Activated T-cell treated with anti-CD3 and anti-CD28 coated beads for 48 hours (primary cell): ENCODE measurements at regions not wholly inside any gene's neighbourhood (a gene's known extent, or its start where the extent isn't known, plus 50 kb on each side); places are given as distances from the start of the nearest gene placed in this dataset.
A peak's percentile ranks its signal among the peaks of the same experiment; 100 is the strongest.
"Not testable (repeated sequence)": the region's sequence is repeated elsewhere in the genome, so short reads cannot be mapped to it uniquely, and the experiment has no call there.

ENCODE experiments used
- DNase-seq: peaks from one replicate; pipeline ENCODE4 v3.0.0-alpha.2; 2020; ENCODE audit warnings: low read depth

- not testable (repeated sequence) for DNase-seq
These were observed 553.1 kb downstream of the SLCO4C1 start for GRCh38 chr5:101743000-101743399.

DNA sequence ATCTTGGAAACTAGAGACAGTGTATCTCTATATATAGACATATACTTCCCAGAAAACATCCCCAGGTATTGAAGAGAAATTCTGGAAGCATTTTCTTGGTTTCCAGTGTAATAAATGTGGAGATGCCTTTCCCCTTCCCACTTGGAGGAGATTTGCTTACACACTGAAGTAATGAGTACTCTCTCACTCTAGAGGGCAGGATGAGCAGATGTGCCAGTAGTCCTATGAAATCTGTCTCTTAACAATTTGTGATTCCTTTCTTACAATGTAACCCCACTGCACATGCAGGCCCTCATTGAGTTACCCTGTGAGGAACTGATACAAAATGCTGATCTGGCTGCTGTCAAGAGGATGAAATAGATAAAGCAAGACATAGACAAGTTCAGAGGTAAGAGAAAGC is 567.2 kb downstream of the SLCO4C1 start:
- DNase-seq, result no peak

DNA sequence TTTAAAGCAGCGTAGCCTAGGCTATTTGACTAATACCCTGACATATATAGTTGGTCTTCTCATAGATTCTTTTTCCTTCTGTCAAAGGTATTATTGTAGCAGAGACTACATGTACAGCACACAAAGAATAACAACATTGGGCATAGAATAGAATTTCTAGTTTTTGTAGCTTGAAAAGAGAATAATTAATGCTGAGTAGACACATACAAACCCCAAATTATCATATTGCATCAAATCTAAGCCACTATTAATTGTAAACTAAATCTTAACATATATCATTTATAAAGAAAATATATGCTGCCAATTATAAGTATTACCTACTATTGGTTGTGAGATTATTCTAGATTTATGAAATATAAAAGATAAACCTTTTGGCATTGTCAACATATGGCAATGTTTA is 574.5 kb downstream of the SLCO4C1 start:
- DNase-seq, result no peak

GRCh38 chr5:101720033-101720432 is 576.1 kb downstream of the SLCO4C1 start:
- no peak for DNase-seq

DNA sequence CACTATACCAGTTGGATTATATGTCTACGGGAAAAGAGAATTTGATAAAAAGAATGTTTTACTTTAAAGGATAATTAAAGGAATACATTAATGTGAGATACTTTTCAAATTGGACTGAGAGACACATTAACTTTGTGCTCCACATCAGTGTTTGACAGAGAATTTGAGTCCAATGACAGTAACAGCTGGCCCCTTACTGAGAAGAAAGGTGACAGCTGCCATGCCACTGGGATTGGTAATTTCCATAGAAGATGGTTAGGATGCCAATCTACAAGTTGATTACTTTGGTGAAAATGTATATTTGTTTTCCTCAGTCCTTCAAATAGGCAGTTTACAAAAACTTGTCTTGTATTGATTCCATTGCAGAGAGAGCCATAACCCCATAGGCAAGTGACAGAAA is 578.4 kb downstream of the SLCO4C1 start:
- DNase-seq, result no peak

DNA sequence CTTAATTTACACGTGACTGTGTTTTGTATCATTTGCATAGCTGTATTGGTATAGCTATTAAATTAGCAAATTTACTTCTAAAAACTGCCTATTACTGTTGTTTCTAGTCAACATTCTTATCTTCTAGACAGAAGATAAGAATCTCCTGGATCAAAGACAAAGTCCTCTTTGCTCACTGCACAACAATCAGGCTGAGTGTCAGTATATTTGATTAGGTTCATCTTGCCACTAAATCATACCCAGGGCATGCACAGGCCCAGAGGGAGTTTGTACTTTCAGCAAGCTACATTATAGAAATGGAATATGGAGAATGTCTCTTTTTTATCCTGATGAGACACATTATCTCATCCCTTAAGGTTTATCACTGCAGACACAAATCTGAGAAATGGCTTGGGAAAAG is 579.1 kb downstream of the SLCO4C1 start:
- DNase-seq, result no peak

GRCh38 chr5:101715790-101716189 is 580.3 kb downstream of the SLCO4C1 start:
- not testable (repeated sequence) for DNase-seq

- DNase-seq, result no peak
These were observed 606.8 kb downstream of the SLCO4C1 start for GRCh38 chr5:101689306-101689705.

DNA sequence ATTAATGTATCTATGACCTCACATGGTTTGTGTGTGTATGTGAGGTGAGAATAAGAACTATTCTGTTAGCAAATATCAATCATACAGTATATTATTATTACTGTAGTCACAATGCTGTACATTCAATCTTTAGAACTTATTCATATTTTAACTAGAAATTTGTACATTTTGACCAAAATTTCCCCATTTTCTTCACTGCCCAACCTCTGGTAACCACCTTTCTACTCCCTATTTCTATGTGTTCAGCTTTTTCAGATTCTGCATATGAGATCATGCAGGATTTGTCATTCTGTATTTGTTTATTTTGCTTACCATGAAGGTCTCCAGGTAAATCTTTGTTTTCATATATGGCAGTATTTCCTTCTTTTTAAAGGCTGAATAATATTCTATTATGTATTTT is 607.9 kb downstream of the SLCO4C1 start:
- no peak for DNase-seq

GRCh38 chr5:101687349-101687985 is 608.6 kb downstream of the SLCO4C1 start:
- DNase-seq, result no peak

DNA sequence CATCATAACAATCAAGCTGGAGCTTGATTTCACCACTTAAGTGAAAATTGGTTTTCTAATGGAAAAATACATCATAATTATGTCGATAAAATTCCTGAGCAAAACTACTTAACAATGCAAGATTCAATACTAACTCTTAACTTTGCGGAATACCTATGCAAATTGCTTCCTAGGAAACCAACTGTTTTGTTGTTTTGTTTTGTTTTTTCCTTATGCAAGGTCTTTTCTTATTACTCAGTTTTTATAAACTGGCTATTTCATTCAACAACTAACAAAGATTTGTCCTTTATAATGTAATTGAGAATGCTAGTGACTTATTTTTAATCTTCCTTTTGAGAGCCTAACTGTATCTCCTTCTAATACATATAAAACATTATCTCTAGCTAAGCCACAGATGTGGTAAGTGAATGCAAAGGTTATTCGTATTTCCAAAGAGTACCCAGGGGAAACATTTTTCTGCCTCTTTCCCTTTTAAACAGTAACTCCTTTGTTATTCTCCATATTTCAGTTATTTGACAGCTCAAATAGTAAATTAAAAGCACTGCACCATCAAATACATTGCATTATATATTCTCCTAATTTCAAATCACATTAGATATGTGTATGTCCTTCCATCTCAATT is 609.4 kb downstream of the SLCO4C1 start:
- DNase-seq, result no peak

GRCh38 chr5:101679816-101680215 is 616.3 kb downstream of the SLCO4C1 start:
- DNase-seq, result no peak

DNA sequence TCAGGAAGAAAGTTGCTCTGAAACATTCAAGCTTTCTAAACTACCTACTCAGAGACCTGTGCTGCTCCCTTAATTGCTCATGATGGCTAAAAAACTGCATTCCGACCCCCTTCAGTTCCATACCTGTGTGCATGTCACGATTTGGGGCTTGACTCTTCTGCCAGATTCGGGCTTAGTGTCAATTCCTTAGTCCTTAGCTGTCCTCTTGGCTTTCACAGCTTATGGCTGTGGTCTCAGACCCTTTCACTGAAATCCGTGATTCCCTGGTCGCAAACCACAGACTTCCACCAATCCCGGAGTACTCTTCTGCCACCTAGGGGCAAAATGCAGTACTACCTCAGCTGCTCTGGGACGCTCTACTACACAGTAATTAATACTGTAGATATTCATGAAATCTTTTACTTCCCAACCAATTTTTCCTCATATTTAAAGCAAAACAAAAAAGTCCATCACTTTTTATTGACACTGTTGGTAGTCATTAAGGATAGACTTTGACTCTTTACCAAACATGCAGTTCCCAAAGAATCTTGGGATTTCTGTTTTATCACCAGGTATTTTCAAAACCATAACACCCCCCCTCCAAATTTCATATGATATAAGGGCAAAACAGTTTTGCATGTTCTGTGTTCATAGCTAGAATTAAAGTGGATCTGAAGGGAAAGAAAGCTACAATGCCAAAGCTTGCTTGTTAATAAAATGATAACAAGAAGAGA is 617.4 kb downstream of the SLCO4C1 start:
- peak; percentile 13 for DNase-seq

DNA sequence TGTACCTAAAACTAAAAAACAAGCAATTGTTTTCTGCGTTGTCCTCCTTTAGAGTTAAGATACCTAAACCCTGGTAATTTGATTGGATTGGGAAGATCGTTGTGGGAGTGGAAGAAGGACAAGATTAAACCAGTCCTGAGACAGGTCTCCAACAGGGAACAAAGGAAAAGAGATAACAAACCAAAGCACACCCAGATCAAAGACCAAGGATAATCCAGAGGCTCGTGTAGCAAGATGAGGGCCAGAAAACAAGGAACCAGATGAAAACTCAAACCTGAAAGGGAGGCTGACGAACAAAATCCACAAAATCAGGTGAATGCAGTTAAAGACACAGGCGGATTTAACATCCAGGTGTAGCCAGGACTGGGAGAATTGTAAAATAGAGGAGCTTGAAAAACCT is 618.1 kb downstream of the SLCO4C1 start:
- DNase-seq, result no peak

- no peak for DNase-seq
These were observed 619.4 kb downstream of the SLCO4C1 start for GRCh38 chr5:101676646-101677045.

GRCh38 chr5:101675510-101676219 is 620.4 kb downstream of the SLCO4C1 start:
- no peak for DNase-seq

DNA sequence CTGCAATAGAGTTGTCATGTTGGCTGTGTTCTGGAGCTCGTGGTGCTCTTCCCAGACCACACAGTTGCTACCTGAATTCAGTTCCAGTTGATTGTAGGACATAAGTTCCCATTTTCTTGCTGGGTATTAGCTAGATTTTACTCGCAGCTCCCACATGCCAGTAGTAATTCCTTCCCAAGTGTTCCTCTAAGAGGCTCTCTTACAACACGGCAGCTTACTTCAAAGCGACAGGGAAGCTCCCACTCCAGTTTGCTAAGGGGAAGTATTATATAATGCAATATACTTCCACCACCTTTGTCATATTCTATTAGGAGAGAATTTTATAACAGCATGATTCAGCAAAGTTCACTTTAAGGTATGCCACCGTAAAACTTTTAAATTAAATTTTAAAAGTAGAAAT is 623.0 kb downstream of the SLCO4C1 start:
- DNase-seq, result no peak

DNA sequence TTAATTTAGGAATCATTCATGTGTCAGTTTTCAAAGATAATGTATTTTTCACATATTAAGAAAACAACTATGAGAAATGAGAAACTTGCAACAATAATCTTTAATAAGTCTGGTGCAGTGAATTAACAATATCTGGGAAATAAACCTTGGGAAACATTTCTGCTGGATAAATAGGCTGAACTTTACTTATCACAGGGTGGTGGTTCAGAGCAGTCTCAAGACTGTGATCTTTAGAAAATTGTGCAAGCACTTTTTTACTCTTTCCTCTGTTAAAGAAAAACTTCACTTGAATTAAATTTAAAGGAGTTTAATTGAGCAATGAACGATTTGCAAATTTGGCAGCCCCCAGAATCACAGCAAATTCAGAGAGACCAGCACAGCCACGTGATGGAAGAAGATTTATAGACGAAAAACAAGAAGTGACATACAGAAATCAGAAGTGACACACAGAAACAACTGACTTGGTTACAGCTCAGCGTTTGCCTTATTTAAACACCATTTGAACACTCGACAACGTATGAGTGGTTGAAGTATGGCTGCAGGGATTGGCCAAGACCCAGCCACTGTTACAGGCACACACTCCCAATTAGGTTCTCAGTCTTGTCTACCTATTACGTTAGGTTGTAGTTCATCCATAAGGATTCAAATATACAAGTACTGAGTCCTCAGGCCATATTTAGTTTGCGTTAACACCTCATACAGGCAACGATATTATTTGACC is 631.9 kb downstream of the SLCO4C1 start:
- no peak for DNase-seq

DNA sequence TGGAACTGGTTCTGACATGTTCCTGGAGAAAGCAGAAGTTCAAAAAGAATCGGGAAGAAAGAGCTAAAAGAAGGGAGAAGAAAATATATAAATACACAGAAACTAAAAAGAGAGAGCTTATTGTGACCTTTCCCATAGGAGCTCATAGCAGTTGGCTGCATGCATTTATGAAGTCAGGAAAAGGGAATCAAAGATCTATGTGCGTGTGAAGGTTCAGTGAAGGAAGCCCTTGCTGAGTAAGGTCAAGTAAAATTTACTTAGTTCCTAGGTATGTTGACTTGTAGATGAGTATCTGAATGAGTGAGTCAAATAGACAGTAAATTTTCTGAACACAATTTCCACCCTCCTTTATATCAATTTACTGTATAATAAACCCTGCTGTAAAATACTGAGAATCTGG is 632.5 kb downstream of the SLCO4C1 start:
- no peak for DNase-seq

GRCh38 chr5:101662263-101662662 is 633.8 kb downstream of the SLCO4C1 start:
- DNase-seq, result no peak

DNA sequence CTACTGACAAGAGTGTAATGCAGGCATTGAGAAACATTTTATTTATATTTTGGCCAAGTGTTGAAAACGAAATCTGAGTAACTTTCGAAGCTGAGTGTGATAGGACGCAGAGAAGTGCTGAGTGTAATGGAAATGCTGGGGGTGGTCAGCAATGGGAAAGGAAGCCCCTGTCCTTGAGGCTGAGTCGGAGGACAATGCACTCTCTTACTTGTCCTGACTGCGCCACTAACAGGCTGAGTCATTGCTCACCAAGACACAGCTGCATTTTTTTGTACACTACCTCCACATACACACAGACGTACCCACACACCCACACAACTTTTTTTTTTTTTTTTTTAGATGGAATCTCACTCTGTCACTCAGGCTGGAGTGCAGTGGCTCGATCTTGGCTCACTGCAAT is 637.7 kb downstream of the SLCO4C1 start:
- DNase-seq, result no peak

GRCh38 chr5:101653996-101654395 is 642.1 kb downstream of the SLCO4C1 start:
- no peak for DNase-seq
